Activated T-cell treated with anti-CD3 and anti-CD28 coated beads, Interleukin-2, amount 50 U/mL, for 4 hours (primary cell): ENCODE measurements at regions not wholly inside any gene's neighbourhood (a gene's known extent, or its start where the extent isn't known, plus 50 kb on each side); places are given as distances from the start of the nearest gene placed in this dataset.

Experiments used
- ATAC-seq, 2 donors: fragments of 200-7000 bp; cut with Tn5 transposase; one replicate each; pipeline ENCODE4 v1.10.0; 2021
- DNase-seq: peaks from one replicate; pipeline ENCODE4 v3.0.0-alpha.2; 2020
- H3K27me3 Mint-ChIP-seq: one replicate; pipeline ENCODE4 v1.8.0; 2021; ENCODE audit warnings: low read depth, mixed read lengths
- H3K36me3 Mint-ChIP-seq: one replicate; pipeline ENCODE4 v1.8.0; 2022; ENCODE audit warnings: mixed read lengths; ENCODE audit not compliant: insufficient read depth
- H3K4me1 Mint-ChIP-seq: one replicate; pipeline ENCODE4 v1.8.0; 2021; ENCODE audit warnings: low read depth, mixed read lengths
- H3K4me3 Mint-ChIP-seq: one replicate; pipeline ENCODE4 v1.8.0; 2021; ENCODE audit warnings: mild to moderate bottlenecking, moderate library complexity, mixed read lengths
- H3K9me3 Mint-ChIP-seq: one replicate; pipeline ENCODE4 v1.8.0; 2021; ENCODE audit warnings: mixed read lengths

DNA sequence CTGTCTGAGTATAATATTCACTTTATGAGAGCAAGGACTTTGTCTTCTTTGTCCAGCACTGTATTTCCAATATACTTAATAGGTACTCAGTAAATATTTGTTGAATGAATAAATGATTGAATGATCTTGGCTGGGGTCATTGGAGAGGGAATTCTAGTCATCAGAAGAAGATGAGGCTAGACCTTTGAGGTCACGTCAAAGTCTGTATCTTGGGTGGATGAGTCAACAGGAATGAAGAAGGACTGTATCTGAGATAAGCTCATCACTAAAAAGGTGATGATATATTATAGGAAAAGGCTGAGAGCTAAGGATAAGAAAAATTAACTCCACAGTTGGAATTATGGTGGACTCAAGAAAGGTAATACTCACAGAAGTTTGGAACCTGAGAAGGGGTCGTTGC, 125.1 kb upstream of the MAGI3 start:
- no peaks in the 10 kb centered on the region for H3K4me1 Mint-ChIP-seq
- H3K9me3 Mint-ChIP-seq = no peaks in the 10 kb centered on the region
- no peak for DNase-seq
- ATAC-seq = no peak
- H3K4me3 Mint-ChIP-seq = no peak overlapping the region
- H3K27me3 Mint-ChIP-seq = peaks cover 18% of the 10 kb centered on the region
- no peaks in the 10 kb centered on the region for H3K36me3 Mint-ChIP-seq

DNA sequence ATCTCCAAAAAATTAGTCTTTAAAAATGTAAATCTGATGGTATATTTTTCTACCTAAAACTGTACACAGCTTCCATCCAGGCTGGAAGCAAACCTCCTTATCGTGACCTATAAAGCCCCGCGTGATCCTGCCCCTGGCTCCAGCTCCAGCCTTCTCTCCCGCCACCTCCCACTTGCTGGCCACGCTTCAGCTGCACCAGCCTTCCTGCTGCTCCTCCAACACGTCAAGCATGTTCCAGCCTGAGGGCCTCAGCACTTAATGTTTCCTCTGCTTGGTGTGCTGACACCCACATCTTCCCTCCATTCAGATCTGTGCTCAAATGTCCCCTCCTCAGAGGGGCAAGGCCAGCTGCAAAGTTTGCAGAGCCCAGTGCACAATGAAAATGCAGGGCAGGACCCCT, 123.5 kb upstream of the MAGI3 start:
- Mint-ChIP-seq H3K27me3 (peaks cover 8% of the 10 kb centered on the region), H3K9me3 (no peaks in the 10 kb centered on the region), H3K36me3 (no peaks in the 10 kb centered on the region), H3K4me1 (no peaks in the 10 kb centered on the region), H3K4me3 (no peak overlapping the region)
- no peak for DNase-seq
- no peak for ATAC-seq

DNA sequence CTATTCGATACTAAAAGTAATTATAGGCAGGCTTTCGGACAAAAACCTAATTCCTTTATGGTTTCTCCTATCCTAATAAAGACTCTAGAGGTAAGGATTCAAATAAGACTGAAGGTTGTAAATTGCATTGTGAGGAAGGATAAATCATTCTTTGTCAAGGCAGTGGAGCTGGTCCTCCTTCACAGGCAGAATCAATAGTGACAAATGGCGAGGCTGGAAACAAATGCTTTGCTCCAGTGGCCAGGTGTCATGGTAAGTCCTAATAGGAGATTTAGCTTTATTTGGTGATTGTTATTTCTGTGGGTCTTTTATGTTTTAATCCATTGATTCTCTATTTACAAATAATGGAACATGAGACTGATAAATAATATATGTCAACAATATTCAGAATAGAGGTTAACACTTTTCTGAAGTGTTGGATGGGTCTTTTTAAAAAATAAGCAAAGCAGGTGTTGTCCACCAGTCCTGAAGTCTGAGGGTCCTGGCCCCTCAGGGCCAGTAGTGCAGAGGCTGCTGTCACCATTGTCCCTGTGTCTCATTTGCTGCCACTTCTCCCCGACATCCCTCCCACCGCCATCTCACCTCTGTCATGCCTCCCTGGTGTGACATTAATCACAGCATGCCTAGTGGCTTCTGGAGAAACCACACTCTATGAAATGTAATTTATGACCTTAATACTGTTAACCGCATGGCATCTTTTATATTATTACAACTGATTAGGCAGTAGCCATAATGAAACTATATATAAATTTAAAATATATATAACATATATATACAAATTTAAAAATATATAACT, 120.9 kb upstream of the MAGI3 start:
- H3K9me3 Mint-ChIP-seq = no peaks in the 10 kb centered on the region
- no peaks in the 10 kb centered on the region for H3K4me1 Mint-ChIP-seq
- peaks cover 4% of the 10 kb centered on the region for H3K27me3 Mint-ChIP-seq
- no peak for ATAC-seq
- DNase-seq = no peak
- no peak overlapping the region for H3K4me3 Mint-ChIP-seq
- no peaks in the 10 kb centered on the region for H3K36me3 Mint-ChIP-seq

DNA sequence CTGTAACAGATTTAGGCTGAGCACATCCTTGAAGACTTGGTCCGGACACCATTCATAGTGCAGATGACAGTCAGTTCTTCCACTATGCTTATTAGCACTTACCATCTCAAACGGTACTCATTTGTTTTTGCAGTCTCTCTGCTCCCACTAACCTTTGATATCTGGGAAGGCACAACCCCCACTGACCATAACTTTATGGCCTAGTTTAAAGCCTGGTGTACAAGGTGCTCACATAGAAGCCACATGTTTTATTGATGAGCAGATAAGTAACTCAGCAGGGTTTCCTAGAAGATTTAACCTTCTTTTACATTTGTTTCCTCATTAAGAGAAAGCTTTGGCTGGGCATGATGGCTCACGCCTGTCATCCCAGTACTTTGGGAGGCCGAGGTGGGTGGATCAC, 119.3 kb upstream of the MAGI3 start:
- H3K4me1 Mint-ChIP-seq = no peaks in the 10 kb centered on the region
- H3K9me3 Mint-ChIP-seq = no peaks in the 10 kb centered on the region
- H3K27me3 Mint-ChIP-seq = peaks cover 10% of the 10 kb centered on the region
- no peak overlapping the region for H3K4me3 Mint-ChIP-seq
- ATAC-seq (no peak), DNase-seq (no peak)
- no peaks in the 10 kb centered on the region for H3K36me3 Mint-ChIP-seq

DNA sequence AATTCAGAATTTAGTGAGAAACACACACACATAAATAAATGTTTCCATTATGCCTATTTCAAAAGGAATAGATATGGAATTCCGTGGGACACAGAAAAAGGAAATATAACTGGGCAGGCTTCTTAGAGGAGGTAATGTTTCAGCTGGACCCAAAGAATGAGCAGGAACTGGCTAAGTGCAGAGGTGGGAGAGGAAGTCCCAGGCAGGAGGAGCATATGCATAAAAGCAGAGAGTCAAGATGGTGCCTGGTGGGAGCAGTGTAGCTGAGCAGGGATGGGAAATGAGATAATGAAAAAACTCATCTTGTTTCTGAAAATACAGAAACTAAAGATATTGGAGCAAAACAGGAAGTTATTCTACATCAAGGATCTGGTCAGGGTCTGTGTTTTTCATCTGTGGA, 115.2 kb upstream of the MAGI3 start:
- no peak for DNase-seq
- Mint-ChIP-seq H3K4me1 (no peaks in the 10 kb centered on the region), H3K9me3 (no peaks in the 10 kb centered on the region), H3K36me3 (no peaks in the 10 kb centered on the region), H3K27me3 (peaks cover 16% of the 10 kb centered on the region), H3K4me3 (no peak overlapping the region)
- no peak for ATAC-seq

DNA sequence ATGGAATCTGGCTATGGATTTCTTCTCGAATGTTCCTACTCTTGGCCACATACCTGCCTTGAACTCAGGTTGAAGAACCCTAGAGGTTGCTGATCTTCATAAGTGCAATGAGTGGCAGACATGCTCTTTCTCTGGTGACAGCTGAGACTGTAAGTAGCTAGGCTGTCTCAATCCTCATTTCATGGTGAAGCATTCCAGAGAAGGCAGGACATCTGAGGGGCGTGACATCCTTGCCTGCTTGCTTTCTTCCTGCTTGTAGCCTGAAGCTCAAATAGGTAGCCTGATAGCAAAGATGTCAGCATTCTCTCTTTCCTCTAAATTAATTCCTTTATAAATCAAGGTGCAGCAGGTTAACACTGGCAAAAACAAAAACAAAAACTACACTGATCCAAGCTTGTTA, 114.6 kb upstream of the MAGI3 start:
- Mint-ChIP-seq H3K4me3 (no peak overlapping the region), H3K4me1 (no peaks in the 10 kb centered on the region), H3K9me3 (no peaks in the 10 kb centered on the region), H3K36me3 (no peaks in the 10 kb centered on the region), H3K27me3 (peaks cover 22% of the 10 kb centered on the region)
- ATAC-seq (no peak), DNase-seq (no peak)

DNA sequence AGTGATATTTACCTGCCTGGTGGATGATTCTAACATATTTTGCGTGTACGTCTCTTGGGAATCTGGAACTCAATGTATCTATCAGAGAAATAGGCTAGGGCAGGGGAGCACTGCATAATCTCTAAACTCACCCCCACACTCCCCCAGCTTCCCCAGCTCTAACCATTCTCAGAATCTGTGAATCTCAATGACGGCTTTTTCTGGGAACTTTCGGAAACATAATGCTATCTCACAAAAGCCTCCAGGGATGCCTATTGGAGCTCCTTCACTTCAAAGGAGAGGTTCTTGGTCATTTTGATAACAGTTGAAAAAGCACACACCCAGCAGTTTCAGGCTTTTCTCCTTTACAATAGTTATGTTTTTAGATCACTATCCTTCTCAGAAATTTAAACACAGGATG, 113.8 kb upstream of the MAGI3 start:
- Mint-ChIP-seq H3K4me1 (no peaks in the 10 kb centered on the region), H3K9me3 (no peaks in the 10 kb centered on the region), H3K36me3 (no peaks in the 10 kb centered on the region), H3K27me3 (peaks cover 22% of the 10 kb centered on the region), H3K4me3 (no peak overlapping the region)
- no peak for ATAC-seq
- no peak for DNase-seq

DNA sequence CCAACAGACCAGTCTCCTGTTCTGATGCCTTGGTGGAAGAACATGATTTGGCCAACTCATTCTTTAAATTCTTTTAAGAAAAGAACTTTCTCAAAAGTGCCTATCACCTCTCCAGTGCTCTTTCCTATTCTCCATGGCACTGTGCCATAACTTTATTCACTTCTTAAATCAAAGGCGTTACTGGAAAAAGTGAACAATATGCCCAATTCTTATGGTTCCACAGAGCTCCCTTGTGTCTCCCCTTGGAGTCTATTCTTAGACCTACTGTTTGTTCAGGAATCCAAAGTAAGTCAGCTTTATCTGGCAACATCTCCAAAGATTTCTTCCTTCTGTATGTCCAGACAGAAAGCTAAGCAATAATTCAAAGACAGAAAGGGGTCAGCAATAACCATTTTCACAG, 111.9 kb upstream of the MAGI3 start:
- H3K27me3 Mint-ChIP-seq = peaks cover 18% of the 10 kb centered on the region
- no peaks in the 10 kb centered on the region for H3K4me1 Mint-ChIP-seq
- ATAC-seq = no peak

DNA sequence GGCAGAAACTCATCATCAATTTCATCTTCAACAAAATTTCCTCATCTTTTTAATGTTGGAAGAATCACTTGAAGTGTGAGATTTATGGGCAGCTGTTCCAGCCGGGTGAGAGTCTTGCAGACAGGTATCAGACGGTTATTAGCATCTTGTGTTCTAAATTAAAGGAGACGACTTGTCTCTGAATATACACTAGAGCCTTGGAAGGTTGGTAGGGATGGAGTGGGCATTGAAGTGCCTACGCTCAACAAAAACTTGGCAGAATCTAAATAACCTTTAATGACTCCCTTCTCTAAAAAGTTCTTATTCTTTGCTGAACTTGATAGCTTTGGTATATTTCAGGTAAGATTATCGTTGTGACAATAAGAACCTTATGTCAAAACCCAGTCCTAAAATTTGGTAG, 111.5 kb upstream of the MAGI3 start:
- ATAC-seq (no peak), DNase-seq (no peak)
- Mint-ChIP-seq H3K36me3 (no peaks in the 10 kb centered on the region), H3K27me3 (peaks cover 21% of the 10 kb centered on the region), H3K4me1 (no peaks in the 10 kb centered on the region), H3K9me3 (no peaks in the 10 kb centered on the region), H3K4me3 (no peak overlapping the region)

More for the DNA sequence above, 111.9 kb upstream of the MAGI3 start:
- H3K36me3 Mint-ChIP-seq = no peaks in the 10 kb centered on the region
- H3K4me3 Mint-ChIP-seq = no peak overlapping the region
- H3K9me3 Mint-ChIP-seq = no peaks in the 10 kb centered on the region
- DNase-seq = no peak

DNA sequence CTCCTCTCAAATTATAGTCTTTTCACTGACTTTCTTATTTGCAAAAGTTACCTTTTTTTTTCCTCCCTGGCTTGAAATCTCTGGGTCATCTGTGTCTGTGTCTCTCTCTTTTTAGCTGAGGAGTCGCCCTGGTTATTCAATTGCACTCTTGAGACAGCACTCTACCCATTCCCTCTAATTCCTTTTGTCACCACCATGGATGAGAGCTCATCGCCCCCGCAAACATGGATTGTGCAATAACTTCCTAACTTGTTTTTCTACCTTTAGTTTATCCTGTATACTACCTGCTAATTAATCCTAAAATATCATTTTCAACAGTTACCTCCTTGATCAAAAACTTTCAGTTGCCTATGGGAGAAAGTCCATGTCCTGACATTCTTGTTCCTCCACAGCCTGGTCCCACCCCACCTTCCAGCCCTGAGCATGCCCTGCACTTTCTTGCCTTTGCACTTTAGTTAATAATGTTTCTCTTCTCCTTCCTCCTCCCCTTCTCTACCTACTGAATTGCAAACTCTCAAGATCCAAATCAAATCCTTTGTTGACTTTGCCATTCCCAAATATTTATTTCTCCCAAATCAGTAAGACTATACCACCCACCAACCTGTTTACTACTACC, 110.4 kb upstream of the MAGI3 start:
- Mint-ChIP-seq H3K27me3 (peaks cover 23% of the 10 kb centered on the region), H3K36me3 (no peaks in the 10 kb centered on the region), H3K4me3 (no peak overlapping the region), H3K4me1 (no peaks in the 10 kb centered on the region), H3K9me3 (no peaks in the 10 kb centered on the region)
- DNase-seq (no peak), ATAC-seq (no peak)

DNA sequence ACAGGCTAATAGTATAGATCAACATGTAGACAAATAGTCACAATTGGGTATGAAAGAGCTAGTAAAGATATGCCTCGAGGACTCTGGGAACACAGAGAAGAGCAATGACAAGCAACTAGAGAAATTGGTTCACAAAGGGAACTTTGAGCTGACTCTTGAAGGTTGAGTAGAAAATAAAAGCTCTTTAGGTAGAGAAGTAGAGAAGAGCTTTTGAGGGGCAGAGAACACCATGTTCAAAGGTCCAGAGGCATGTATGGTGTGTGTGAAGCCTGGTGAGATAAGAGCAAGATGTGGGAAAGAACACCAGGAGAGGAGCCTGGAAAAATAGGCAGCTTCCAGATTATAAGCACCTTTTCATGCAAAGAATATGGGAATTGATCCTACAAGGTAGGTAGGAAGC, 109.7 kb upstream of the MAGI3 start:
- H3K27me3 Mint-ChIP-seq = peaks cover 17% of the 10 kb centered on the region
- no peaks in the 10 kb centered on the region for H3K4me1 Mint-ChIP-seq
- no peak for ATAC-seq
- no peak for DNase-seq
- H3K4me3 Mint-ChIP-seq = no peak overlapping the region
- H3K36me3 Mint-ChIP-seq = no peaks in the 10 kb centered on the region
- no peaks in the 10 kb centered on the region for H3K9me3 Mint-ChIP-seq

DNA sequence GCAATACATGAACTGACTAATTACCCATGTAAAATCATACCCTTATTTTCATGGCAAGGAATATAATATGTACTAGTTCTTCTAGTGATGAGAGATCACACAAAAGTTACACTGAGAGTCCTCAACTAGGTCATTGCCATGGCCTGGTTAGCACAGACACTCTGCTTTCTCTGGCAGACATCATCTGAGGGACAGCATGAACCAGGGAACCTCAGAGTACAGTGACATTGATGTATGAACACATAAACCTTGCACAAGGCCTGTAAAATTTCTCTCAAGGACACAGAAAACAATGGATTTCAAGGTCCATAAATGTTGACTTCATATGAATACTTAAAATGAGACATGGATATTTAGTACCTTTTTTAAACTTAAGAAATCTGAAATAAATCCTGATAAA, 108.8 kb upstream of the MAGI3 start:
- Mint-ChIP-seq H3K27me3 (peaks cover 17% of the 10 kb centered on the region), H3K4me1 (no peaks in the 10 kb centered on the region), H3K36me3 (no peaks in the 10 kb centered on the region), H3K9me3 (no peaks in the 10 kb centered on the region), H3K4me3 (no peak overlapping the region)
- DNase-seq = no peak
- no peak for ATAC-seq

DNA sequence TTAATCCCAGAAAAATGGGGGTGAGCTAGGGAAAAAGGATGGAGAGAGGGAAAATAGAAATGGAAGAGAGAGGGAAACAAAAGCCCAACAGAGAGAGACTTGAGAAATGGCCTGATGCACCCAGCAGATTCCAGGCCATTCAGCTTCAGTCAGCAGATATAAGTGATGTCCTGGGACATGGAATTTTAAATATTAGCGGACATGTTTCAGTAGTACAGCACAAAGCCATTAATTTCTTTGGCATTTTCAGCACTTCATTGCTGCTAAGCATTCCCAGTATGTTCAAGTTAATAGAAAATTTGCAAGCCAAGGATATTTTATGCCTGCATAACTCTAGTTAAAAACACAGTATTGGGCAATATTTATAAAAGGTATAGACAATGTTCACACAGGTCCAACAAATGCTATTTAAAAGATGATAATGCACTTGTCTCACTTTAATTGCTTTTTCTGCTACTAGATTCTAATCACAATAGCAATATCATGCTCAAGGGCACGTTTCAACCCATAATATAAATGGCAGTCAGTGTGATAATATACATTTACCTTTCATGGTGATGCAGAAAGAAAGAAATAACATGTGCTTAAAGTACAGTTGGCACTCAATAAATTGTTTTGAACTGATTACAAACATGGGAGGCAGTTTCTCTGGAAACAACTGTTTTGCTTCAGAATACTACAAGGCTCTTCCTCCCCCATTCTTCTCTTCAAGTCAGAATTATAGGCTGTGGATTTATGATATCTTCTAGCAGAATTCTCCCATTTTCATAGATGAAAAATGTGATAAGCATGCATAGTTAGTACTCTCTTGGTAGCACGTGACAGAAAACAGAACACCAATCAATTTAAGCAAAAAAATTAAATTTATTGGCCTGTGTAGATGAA, 108.1 kb upstream of the MAGI3 start:
- H3K36me3 Mint-ChIP-seq = no peaks in the 10 kb centered on the region
- H3K27me3 Mint-ChIP-seq = peaks cover 17% of the 10 kb centered on the region
- no peak for ATAC-seq
- no peaks in the 10 kb centered on the region for H3K4me1 Mint-ChIP-seq
- DNase-seq = no peak
- no peaks in the 10 kb centered on the region for H3K9me3 Mint-ChIP-seq
- no peak overlapping the region for H3K4me3 Mint-ChIP-seq

DNA sequence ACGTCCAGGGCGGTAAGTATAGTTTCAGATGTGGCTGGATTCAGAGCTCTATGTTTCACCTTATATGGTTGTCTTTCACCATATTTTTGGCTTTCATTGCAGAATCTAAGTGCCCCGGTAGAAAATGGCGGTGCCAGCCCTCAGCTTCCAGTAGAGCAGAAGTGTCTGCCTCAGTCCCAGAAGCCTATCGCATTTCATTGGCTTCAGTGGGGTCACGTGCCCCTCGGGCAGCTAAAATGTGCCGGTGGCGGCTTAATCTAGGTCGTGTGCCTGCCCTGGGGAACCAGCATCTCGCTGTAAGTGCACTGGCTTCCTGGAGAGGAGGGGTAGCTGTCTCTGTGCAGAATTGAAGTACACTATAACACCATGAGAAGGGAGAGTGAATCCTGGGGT, 107.4 kb upstream of the MAGI3 start:
- H3K4me3 Mint-ChIP-seq = no peak overlapping the region
- no peak for ATAC-seq
- H3K4me1 Mint-ChIP-seq = no peaks in the 10 kb centered on the region
- peaks cover 17% of the 10 kb centered on the region for H3K27me3 Mint-ChIP-seq
- H3K9me3 Mint-ChIP-seq = no peaks in the 10 kb centered on the region
- H3K36me3 Mint-ChIP-seq = no peaks in the 10 kb centered on the region
- no peak for DNase-seq

DNA sequence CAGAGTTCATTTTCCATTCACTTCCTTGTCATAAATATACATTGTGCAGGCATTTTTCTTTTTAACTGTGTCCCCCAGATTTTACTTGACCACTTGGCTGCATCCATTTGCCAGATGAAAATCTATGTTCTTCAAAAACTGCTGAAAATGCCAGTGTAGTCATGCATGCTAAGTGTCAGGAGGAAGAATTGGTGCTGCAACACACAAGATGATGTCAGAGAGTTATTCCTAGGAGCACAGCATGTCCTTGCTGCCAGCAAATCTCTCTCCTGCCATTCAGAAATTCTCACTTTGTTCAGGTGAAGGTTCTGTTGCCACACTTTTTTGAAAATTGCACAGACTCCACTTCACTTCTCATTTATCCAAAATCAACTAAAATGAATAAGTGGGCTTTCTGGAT, 106.4 kb upstream of the MAGI3 start:
- ATAC-seq = no peak
- Mint-ChIP-seq H3K36me3 (no peaks in the 10 kb centered on the region), H3K9me3 (no peaks in the 10 kb centered on the region), H3K4me1 (no peaks in the 10 kb centered on the region), H3K27me3 (peaks cover 17% of the 10 kb centered on the region), H3K4me3 (no peak overlapping the region)
- DNase-seq = no peak
